ENCODE measurements at regions not wholly inside any gene's neighbourhood (a gene's known extent, or its start where the extent isn't known, plus 50 kb on each side); places are given as distances from the start of the nearest gene placed in this dataset.

GRCh38 chr20:5416086-5416485, 99.3 kb upstream of the PROKR2 start:
- no peak for TF ChIP-seq CTCF (conservative IDR thresholded peaks at IDR 0.05 in 1 of 2, IDR thresholded peaks at IDR 0.05 in 1 of 2; ENCODE audit: extremely low read depth in 1 of 2, insufficient read depth in 1 of 2, low read depth in 1 of 2, low read length in 2 of 2)
- no peak for TF ChIP-seq EZH2 (IDR thresholded peaks at IDR 0.05; ENCODE audit: borderline replicate concordance, low read length)
